Naive thymus-derived CD4-positive, alpha-beta T cell (primary cell): ENCODE measurements at regions not wholly inside any gene's neighbourhood (a gene's known extent, or its start where the extent isn't known, plus 50 kb on each side); places are given as distances from the start of the nearest gene placed in this dataset.

ENCODE experiments used
- ATAC-seq: fragments of 150-1000 bp; cut with Tn5 transposase; 2 replicates; pipeline ENCODE4 v1.10.0; 2021; ENCODE audit warnings: mild to moderate bottlenecking, moderate library complexity
- CTCF ChIA-PET: fragments of 350-600 bp; sonication (Branson Sonifier 250); formaldehyde crosslinking; loops from one replicate; lab custom pipeline; 2021; ENCODE audit warnings: antibody characterized with exemption; lab: Charles Lee
- POLR2A ChIA-PET: fragments of 350-600 bp; sonication (Branson Sonifier 250); formaldehyde crosslinking; loops from one replicate; lab custom pipeline; 2021; ENCODE audit warnings: antibody characterized with exemption, inconsistent platforms; lab: Charles Lee
- DNase-seq, 9 donors: peaks; one replicate each; pipeline versions ENCODE4 v3.0.0 to v3.0.0-alpha.2; 2020 to 2022; ENCODE audit warnings: mixed read lengths in 1 of 9
- H3K27ac ChIP-seq: one replicate; pipeline ENCODE4 v1.7.0; 2013; ENCODE audit warnings: mild to moderate bottlenecking, low read depth, low read length, moderate library complexity
- H3K27me3 ChIP-seq, 2 donors: one replicate each; pipeline ENCODE4 v1.7.0; 2013; ENCODE audit warnings: low read length in 2 of 2, mild to moderate bottlenecking in 2 of 2, moderate library complexity in 2 of 2; ENCODE audit not compliant: control insufficient read depth in 2 of 2, insufficient read depth in 2 of 2
- H3K36me3 ChIP-seq, 3 experiments: 1 replicate in 2 of 3; 2 replicates in 1 of 3; pipeline ENCODE4 v1.7.0; 2013; ENCODE audit warnings: low read length in 3 of 3, mild to moderate bottlenecking in 3 of 3, moderate library complexity in 1 of 3; ENCODE audit not compliant: insufficient read depth in 3 of 3, control insufficient read depth in 2 of 3
- H3K4me1 ChIP-seq, 2 donors: one replicate each; pipeline ENCODE4 v1.7.0; 2013; ENCODE audit warnings: low read length in 2 of 2, mild to moderate bottlenecking in 2 of 2, moderate library complexity in 1 of 2; ENCODE audit not compliant: control insufficient read depth in 2 of 2, insufficient read depth in 2 of 2
- H3K4me3 ChIP-seq: 2 replicates; pipeline ENCODE4 v1.7.0; 2013; ENCODE audit warnings: mild to moderate bottlenecking, low read length
- H3K9me3 ChIP-seq, 3 experiments: 1 replicate in 2 of 3; 2 replicates in 1 of 3; pipeline ENCODE4 v1.7.0; 2013; ENCODE audit warnings: low read length in 3 of 3; ENCODE audit not compliant: control insufficient read depth in 2 of 3
- H3K27ac Mint-ChIP-seq, 9 donors: one replicate each; pipeline ENCODE4 v1.8.0; 2020 to 2022; ENCODE audit warnings: mixed read lengths in 9 of 9, mild to moderate bottlenecking in 8 of 9, moderate library complexity in 5 of 9, inconsistent platforms in 2 of 9
- H3K27me3 Mint-ChIP-seq, 5 donors: one replicate each; pipeline ENCODE4 v1.8.0; 2021 to 2022; ENCODE audit warnings: mixed read lengths in 5 of 5, mild to moderate bottlenecking in 1 of 5
- H3K36me3 Mint-ChIP-seq, 5 donors: one replicate each; pipeline ENCODE4 v1.8.0; 2020 to 2022; ENCODE audit warnings: mixed read lengths in 5 of 5, mild to moderate bottlenecking in 3 of 5, inconsistent platforms in 1 of 5
- H3K4me1 Mint-ChIP-seq, 7 donors: one replicate each; pipeline ENCODE4 v1.8.0; 2020 to 2022; ENCODE audit warnings: mixed read lengths in 7 of 7, mild to moderate bottlenecking in 3 of 7, inconsistent platforms in 1 of 7
- H3K4me3 Mint-ChIP-seq, 10 donors: one replicate each; pipeline ENCODE4 v1.8.0; 2020 to 2022; ENCODE audit warnings: mild to moderate bottlenecking in 10 of 10, mixed read lengths in 10 of 10, moderate library complexity in 6 of 10, inconsistent platforms in 2 of 10
- H3K9me3 Mint-ChIP-seq, 11 donors: one replicate each; pipeline ENCODE4 v1.8.0; 2020 to 2022; ENCODE audit warnings: mixed read lengths in 11 of 11, mild to moderate bottlenecking in 4 of 11, inconsistent platforms in 1 of 11, moderate library complexity in 1 of 11
- intact Hi-C, 2 donors: fragments of 100-400 bp; cut with micrococcal nuclease; formaldehyde crosslinking; loops; one replicate each; pipeline ENCODE4 v1.15.1; 2023

DNA sequence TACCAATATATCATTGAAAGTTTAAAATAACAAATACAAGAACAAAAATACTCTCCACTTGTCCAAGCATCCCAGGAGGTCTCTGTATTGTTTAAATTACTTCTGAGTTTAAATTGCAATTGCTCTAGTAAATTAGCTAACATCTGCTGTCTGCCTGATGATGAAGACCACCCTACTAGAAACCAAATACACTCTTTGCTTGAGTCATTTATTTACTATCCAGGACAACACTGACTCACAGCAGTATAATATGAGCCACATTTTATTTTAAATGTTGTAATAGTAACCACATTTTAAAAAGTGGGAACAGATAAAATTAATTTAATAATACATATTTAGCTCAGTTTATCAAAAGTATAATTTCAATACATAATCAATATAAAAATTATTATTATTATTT lies 62.9 kb upstream of the EEA1 start:
- Mint-ChIP-seq H3K27me3 (no peaks in the 10 kb centered on the region), H3K4me1 (peaks cover 5 to 13% (median 12%) of the 10 kb centered on the region in 7 donors), H3K4me3 (no peak overlapping the region), H3K9me3 (peaks cover 0 to 5% (median 0%) of the 10 kb centered on the region in 11 donors), H3K36me3 (no peaks in the 10 kb centered on the region), H3K27ac (no peak overlapping the region)
- Histone ChIP-seq H3K4me1 (peaks cover 0 to 8% of the 10 kb centered on the region in 2 donors), H3K27me3 (no peaks in the 10 kb centered on the region), H3K9me3 (no peaks in the 10 kb centered on the region), H3K36me3 (no peaks in the 10 kb centered on the region), H3K4me3 (no peak overlapping the region), H3K27ac (no peak overlapping the region)
- ChIA-PET CTCF (no interaction called here), POLR2A (no interaction called here)
- intact Hi-C loops = no loop called here
- DNase-seq (no peak), ATAC-seq (no peak)

- POLR2A ChIA-PET = no interaction called here
- DNase-seq (no peak), ATAC-seq (no peak)
- Mint-ChIP-seq H3K27me3 (no peaks in the 10 kb centered on the region), H3K36me3 (no peaks in the 10 kb centered on the region), H3K4me1 (peaks cover 0 to 3% (median 0%) of the 10 kb centered on the region in 7 donors), H3K4me3 (no peak overlapping the region), H3K27ac (no peak overlapping the region), H3K9me3 (peaks cover 0 to 5% (median 0%) of the 10 kb centered on the region in 11 donors)
- Histone ChIP-seq H3K27me3 (no peaks in the 10 kb centered on the region), H3K27ac (no peak overlapping the region), H3K36me3 (no peaks in the 10 kb centered on the region), H3K4me3 (no peak overlapping the region), H3K4me1 (no peaks in the 10 kb centered on the region), H3K9me3 (no peaks in the 10 kb centered on the region)
- intact Hi-C loops = no loop called here
- CTCF ChIA-PET = interaction anchor here (0.8 kb wide), 1 partner anchor 403 kb away, joined by 3 read pairs; no protein-coding TSS in a partner anchor
Observed at GRCh38 chr12:92993259-92993658, 64.2 kb upstream of the EEA1 start.

GRCh38 chr12:92995258-92995903 lies 66.3 kb upstream of the EEA1 start:
- CTCF ChIA-PET = interaction anchor here (2.3 kb wide), 1 partner anchor 8 kb away, joined by 7 read pairs; no protein-coding TSS in a partner anchor
- intact Hi-C loops = no loop called here
- Histone ChIP-seq H3K27ac (no peak overlapping the region), H3K4me3 (no peak overlapping the region), H3K36me3 (no peaks in the 10 kb centered on the region), H3K4me1 (no peaks in the 10 kb centered on the region), H3K9me3 (no peaks in the 10 kb centered on the region), H3K27me3 (no peaks in the 10 kb centered on the region)
- H3K4me1 Mint-ChIP-seq = no peaks in the 10 kb centered on the region
- ATAC-seq (peak; percentile 46), DNase-seq (no peak)
- no peaks in the 10 kb centered on the region for H3K36me3 Mint-ChIP-seq
- H3K27ac Mint-ChIP-seq = no peak overlapping the region
- POLR2A ChIA-PET = no interaction called here
- no peak overlapping the region for H3K4me3 Mint-ChIP-seq
- H3K9me3 Mint-ChIP-seq = peaks cover 0 to 5% (median 0%) of the 10 kb centered on the region in 11 donors
- H3K27me3 Mint-ChIP-seq = no peaks in the 10 kb centered on the region

- Histone ChIP-seq H3K4me1 (no peaks in the 10 kb centered on the region), H3K4me3 (no peak overlapping the region), H3K36me3 (no peaks in the 10 kb centered on the region), H3K27ac (no peak overlapping the region), H3K9me3 (no peaks in the 10 kb centered on the region), H3K27me3 (no peaks in the 10 kb centered on the region)
- ChIA-PET CTCF (no interaction called here), POLR2A (no interaction called here)
- H3K36me3 Mint-ChIP-seq = no peaks in the 10 kb centered on the region
- no peak overlapping the region for H3K27ac Mint-ChIP-seq
- DNase-seq (no peak), ATAC-seq (no peak)
- H3K27me3 Mint-ChIP-seq = no peaks in the 10 kb centered on the region
- intact Hi-C loops = no loop called here
- H3K9me3 Mint-ChIP-seq = peaks cover 0 to 1% (median 0%) of the 10 kb centered on the region in 11 donors
- H3K4me1 Mint-ChIP-seq = peaks cover 0 to 3% (median 0%) of the 10 kb centered on the region in 7 donors
- H3K4me3 Mint-ChIP-seq = no peak overlapping the region
Observed at GRCh38 chr12:93000026-93000425, 70.9 kb upstream of the EEA1 start.

DNA sequence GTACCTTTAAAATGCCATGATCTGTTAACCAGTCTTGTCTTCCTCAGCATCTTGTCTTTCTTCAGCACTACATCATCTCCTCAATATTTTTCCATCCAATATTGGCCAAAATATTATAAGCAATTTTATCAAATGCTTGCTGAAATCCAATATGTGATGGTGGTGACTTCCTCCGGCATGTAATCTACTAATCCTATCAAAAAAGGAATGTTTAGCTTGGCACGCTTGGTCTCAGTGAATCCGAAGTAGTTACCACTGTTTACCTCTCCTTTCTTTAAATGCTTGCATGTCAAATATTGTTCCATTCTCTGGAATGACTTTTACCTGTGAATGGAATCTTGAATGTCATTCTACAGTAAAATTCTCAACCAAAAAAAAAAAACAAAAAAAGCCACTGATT lies 72.3 kb upstream of the EEA1 start:
- ATAC-seq = no peak
- no peak overlapping the region for H3K4me3 ChIP-seq
- no peaks in the 10 kb centered on the region for H3K4me1 ChIP-seq
- H3K27ac ChIP-seq = no peak overlapping the region
- peaks cover 0 to 1% (median 0%) of the 10 kb centered on the region in 11 donors for H3K9me3 Mint-ChIP-seq
- intact Hi-C loops = no loop called here
- no peak for DNase-seq
- H3K4me1 Mint-ChIP-seq = peaks cover 0 to 3% (median 0%) of the 10 kb centered on the region in 7 donors
- ChIA-PET POLR2A (no interaction called here), CTCF (no interaction called here)
- no peak overlapping the region for H3K4me3 Mint-ChIP-seq
- H3K27me3 ChIP-seq = no peaks in the 10 kb centered on the region
- H3K27ac Mint-ChIP-seq = no peak overlapping the region
- no peaks in the 10 kb centered on the region for H3K36me3 ChIP-seq
- H3K36me3 Mint-ChIP-seq = no peaks in the 10 kb centered on the region
- no peaks in the 10 kb centered on the region for H3K27me3 Mint-ChIP-seq
- no peaks in the 10 kb centered on the region for H3K9me3 ChIP-seq

GRCh38 chr12:93002293-93003054 lies 73.4 kb upstream of the EEA1 start:
- DNase-seq = no peak
- peaks cover 0 to 1% (median 0%) of the 10 kb centered on the region in 11 donors for H3K9me3 Mint-ChIP-seq
- intact Hi-C loops = no loop called here
- ChIA-PET POLR2A (no interaction called here), CTCF (interaction anchor here (0.6 to 1.0 kb wide), 2 partner anchors 15 to 417 kb away, joined by 3 to 4 read pairs; no protein-coding TSS in a partner anchor)
- Histone ChIP-seq H3K36me3 (no peaks in the 10 kb centered on the region), H3K27me3 (no peaks in the 10 kb centered on the region), H3K4me1 (no peaks in the 10 kb centered on the region), H3K27ac (no peak overlapping the region), H3K4me3 (no peak overlapping the region), H3K9me3 (no peaks in the 10 kb centered on the region)
- H3K36me3 Mint-ChIP-seq = no peaks in the 10 kb centered on the region
- peaks cover 0 to 3% (median 0%) of the 10 kb centered on the region in 7 donors for H3K4me1 Mint-ChIP-seq
- no peak for ATAC-seq
- no peak overlapping the region for H3K27ac Mint-ChIP-seq
- H3K27me3 Mint-ChIP-seq = no peaks in the 10 kb centered on the region
- H3K4me3 Mint-ChIP-seq = no peak overlapping the region
